NCI-H2227 (cell line): ENCODE measurements at regions not wholly inside any gene's neighbourhood (a gene's known extent, or its start where the extent isn't known, plus 50 kb on each side); places are given as distances from the start of the nearest gene placed in this dataset.
"Not testable (repeated sequence)": the region's sequence is repeated elsewhere in the genome, so short reads cannot be mapped to it uniquely, and the experiment has no call there.

ENCODE experiments used
- DNase-seq: peaks from one replicate; lab custom pipeline; 2025; ENCODE audit not compliant: unreplicated experiment; lab: John Stamatoyannopoulos, UW

GRCh38 chr3:16070707-16071106 lies 103.8 kb upstream of the GALNT15 start:
- DNase-seq = no peak

GRCh38 chr3:16071206-16071605 lies 103.3 kb upstream of the GALNT15 start:
- no peak for DNase-seq

- no peak for DNase-seq
Measured at GRCh38 chr3:16072420-16073110, 101.9 kb upstream of the GALNT15 start.

- no peak for DNase-seq
Measured at GRCh38 chr3:16073203-16073602, 101.3 kb upstream of the GALNT15 start.

GRCh38 chr3:16073990-16074671 lies 100.3 kb upstream of the GALNT15 start:
- DNase-seq = not testable (repeated sequence)

GRCh38 chr3:16075647-16076046 lies 98.8 kb upstream of the GALNT15 start:
- no peak for DNase-seq

- DNase-seq = no peak
Measured at GRCh38 chr3:16076564-16076963, 97.9 kb upstream of the GALNT15 start.

- not testable (repeated sequence) for DNase-seq
Measured at GRCh38 chr3:16077146-16077545, 97.3 kb upstream of the GALNT15 start.

GRCh38 chr3:16077681-16078080 lies 96.8 kb upstream of the GALNT15 start:
- DNase-seq = not testable (repeated sequence)

- DNase-seq = no peak
Measured at GRCh38 chr3:16079519-16079918, 95.0 kb upstream of the GALNT15 start.

- DNase-seq = no peak
Measured at GRCh38 chr3:16081661-16082060, 92.8 kb upstream of the GALNT15 start.

GRCh38 chr3:16084887-16085286 lies 89.6 kb upstream of the GALNT15 start:
- DNase-seq = no peak

- DNase-seq = no peak
Measured at GRCh38 chr3:16085410-16085809, 89.1 kb upstream of the GALNT15 start.

- DNase-seq = no peak
Measured at GRCh38 chr3:16085884-16086608, 88.4 kb upstream of the GALNT15 start.

GRCh38 chr3:16086690-16087089 lies 87.8 kb upstream of the GALNT15 start:
- no peak for DNase-seq

- DNase-seq = no peak
Measured at GRCh38 chr3:16088496-16088895, 86.0 kb upstream of the GALNT15 start.

- no peak for DNase-seq
Measured at GRCh38 chr3:16089521-16089920, 85.0 kb upstream of the GALNT15 start.

- no peak for DNase-seq
Measured at GRCh38 chr3:16090024-16090423, 84.5 kb upstream of the GALNT15 start.

GRCh38 chr3:16090706-16091105 lies 83.8 kb upstream of the GALNT15 start:
- no peak for DNase-seq

- no peak for DNase-seq
Measured at GRCh38 chr3:16092923-16093322, 81.6 kb upstream of the GALNT15 start.

- no peak for DNase-seq
Measured at GRCh38 chr3:16101295-16102186, 72.9 kb upstream of the GALNT15 start.
